ENCODE measurements at regions not wholly inside any gene's neighbourhood (a gene's known extent, or its start where the extent isn't known, plus 50 kb on each side); places are given as distances from the start of the nearest gene placed in this dataset.
A peak's percentile ranks its signal among the peaks of the same experiment; 100 is the strongest.

DNA sequence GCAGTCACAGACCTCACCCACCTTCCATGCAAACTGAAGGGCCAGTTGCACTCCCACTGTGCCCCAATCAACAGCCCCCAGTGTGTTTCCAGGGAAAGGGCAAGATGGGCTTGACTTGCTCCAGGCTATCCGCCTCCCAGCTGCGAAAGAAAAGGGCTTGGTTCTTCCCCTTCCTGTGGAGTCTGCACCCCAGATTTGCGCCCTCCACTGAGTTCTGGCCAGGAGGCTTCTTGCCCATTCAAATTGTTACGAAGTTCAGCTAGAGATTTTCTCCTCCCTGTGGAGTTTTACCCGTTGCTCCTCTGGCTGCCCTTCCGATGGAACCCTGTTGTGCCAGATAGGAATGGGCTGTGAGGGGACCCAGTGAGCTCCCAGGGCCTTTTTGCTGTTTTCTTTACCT is 1096.9 kb upstream of the ALCAM start:
- H3K4me3 Mint-ChIP-seq: no peak overlapping the region
- no peak overlapping the region for H3K27ac Mint-ChIP-seq
- no peaks in the 10 kb centered on the region for H3K4me1 Mint-ChIP-seq
- H3K27me3 Mint-ChIP-seq: peaks cover 9% of the 10 kb centered on the region
- H3K36me3 Mint-ChIP-seq: peaks cover 3% of the 10 kb centered on the region
- peaks cover 9 to 14% (median 9%) of the 10 kb centered on the region in 3 donors for H3K9me3 Mint-ChIP-seq

DNA sequence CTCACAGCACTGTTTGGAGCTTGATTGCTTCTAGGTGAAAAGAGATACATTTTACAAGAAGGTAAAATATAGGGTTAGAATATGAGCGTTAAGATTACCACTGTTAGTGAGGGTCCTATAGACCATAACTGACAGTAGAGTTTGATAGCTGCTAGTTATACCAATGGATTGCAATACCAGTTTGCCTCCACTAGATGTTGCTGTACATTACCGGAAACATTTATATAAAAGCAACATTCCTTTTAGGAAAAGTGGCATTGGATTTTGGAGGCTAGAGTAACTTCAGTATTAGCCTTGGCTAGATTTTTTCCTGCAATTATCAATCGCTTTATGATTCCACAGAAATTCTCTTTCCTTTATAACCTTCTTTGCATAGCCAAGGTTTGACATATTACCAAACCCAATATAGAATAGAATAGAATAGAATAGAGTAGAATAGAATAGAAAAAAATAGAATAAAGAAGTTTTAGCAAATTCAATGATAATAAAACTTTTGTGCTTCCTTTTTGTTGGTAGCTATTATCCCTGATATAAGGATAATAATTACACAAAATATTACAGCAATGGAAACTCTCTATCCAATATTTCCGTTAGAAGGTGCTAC is 1093.6 kb upstream of the ALCAM start:
- H3K4me3 Mint-ChIP-seq: no peak overlapping the region
- no peak overlapping the region for H3K27ac Mint-ChIP-seq
- H3K27me3 Mint-ChIP-seq: peaks cover 2% of the 10 kb centered on the region
- H3K4me1 Mint-ChIP-seq: no peaks in the 10 kb centered on the region
- peaks cover 3% of the 10 kb centered on the region for H3K36me3 Mint-ChIP-seq
- H3K9me3 Mint-ChIP-seq: peaks cover 3% of the 10 kb centered on the region in 3 donors

DNA sequence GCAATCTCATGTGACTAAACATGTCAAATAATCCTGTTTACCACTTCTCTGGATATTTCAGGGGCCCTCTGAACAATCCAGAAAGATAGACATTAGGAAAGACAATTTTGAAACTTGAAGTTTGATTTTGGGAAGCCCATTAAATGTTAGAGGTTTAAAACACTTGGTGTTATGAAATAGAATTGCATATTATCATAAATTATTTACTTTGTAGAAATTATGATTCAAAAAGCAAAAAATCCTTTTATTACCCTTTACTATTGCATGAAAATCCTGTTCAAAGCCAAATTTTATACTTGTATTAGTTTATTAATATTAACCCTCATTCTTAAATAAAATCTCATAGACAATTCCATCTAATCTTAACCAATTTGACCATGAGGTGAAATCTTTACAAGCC is 1091.5 kb upstream of the ALCAM start:
- H3K4me3 Mint-ChIP-seq: no peak overlapping the region
- H3K27ac Mint-ChIP-seq: no peak overlapping the region
- peaks cover 0 to 10% (median 2%) of the 10 kb centered on the region in 3 donors for H3K4me1 Mint-ChIP-seq
- H3K27me3 Mint-ChIP-seq: no peaks in the 10 kb centered on the region
- H3K9me3 Mint-ChIP-seq: peaks cover 5 to 8% (median 5%) of the 10 kb centered on the region in 3 donors
- peaks cover 3% of the 10 kb centered on the region for H3K36me3 Mint-ChIP-seq

DNA sequence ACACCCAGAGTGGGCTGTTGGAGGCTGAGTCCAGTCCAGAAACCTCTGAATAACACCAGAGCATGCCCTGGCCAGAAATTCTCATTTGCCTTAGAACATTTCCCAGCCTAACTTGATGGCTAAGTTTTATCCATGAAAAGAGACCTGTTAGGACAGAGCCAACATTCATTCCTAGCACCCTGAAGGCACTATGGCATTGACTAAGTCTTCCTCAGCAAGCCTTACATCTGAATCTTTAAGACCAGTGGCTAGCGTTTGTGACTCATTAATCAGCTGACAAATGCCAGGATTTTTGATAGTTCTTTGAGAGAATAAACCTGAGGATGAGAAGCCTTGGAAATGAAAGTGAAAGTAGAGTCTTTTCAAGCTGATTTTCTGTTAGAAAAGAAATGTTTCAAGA is 1087.1 kb upstream of the ALCAM start:
- no peak overlapping the region for H3K27ac Mint-ChIP-seq
- H3K27me3 Mint-ChIP-seq: no peaks in the 10 kb centered on the region
- H3K9me3 Mint-ChIP-seq: peaks cover 11 to 32% (median 20%) of the 10 kb centered on the region in 3 donors
- peak overlapping the region in 1 of 4 donors; percentile 74 for H3K4me3 Mint-ChIP-seq
- peaks cover 0 to 10% (median 2%) of the 10 kb centered on the region in 3 donors for H3K4me1 Mint-ChIP-seq
- H3K36me3 Mint-ChIP-seq: peaks cover 2% of the 10 kb centered on the region

DNA sequence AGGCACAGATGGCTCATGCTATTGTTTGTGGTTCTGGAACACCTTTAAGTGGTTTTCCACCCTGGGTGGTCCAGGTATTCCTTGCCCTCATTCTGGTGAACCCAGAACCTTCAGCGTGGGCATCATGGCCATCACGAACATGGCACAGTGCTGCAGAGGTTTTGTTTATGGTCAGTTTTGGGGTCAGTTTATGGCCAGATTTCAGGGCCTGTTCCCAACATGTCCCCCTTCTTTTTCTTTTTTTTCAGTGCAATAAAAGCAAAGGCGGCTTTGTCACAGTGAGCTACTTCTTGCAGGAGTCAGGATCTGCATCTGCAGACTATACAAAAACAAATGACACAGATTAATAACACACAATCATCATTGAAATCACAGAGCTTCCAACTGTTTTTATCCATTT is 1085.0 kb upstream of the ALCAM start:
- Mint-ChIP-seq H3K27me3 (no peaks in the 10 kb centered on the region), H3K4me3 (no peak overlapping the region), H3K4me1 (peaks cover 0 to 10% (median 2%) of the 10 kb centered on the region in 3 donors), H3K36me3 (peaks cover 2% of the 10 kb centered on the region), H3K9me3 (peaks cover 11 to 42% (median 20%) of the 10 kb centered on the region in 3 donors), H3K27ac (no peak overlapping the region)

DNA sequence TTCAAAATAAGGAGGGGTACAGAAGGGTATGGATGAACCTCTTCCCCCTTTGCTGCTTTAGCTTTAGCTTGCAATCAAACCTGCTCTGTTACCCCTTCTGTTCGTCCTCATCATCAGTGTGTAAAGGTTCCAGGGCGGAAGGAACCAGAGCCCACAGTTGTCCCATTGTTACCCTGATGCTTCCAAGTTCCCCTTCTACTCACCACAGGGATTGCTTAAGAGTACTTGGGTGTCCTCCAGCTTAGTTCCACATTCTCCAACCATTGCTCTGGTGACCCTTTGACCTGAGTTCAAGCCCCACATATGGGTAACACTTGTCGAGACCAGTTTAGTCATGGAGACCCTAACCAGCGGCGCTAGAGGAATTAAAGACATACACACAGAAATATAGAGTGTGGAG is 1080.1 kb upstream of the ALCAM start:
- no peak overlapping the region for H3K27ac Mint-ChIP-seq
- H3K4me3 Mint-ChIP-seq: no peak overlapping the region
- peaks cover 0 to 29% (median 9%) of the 10 kb centered on the region in 3 donors for H3K9me3 Mint-ChIP-seq
- no peaks in the 10 kb centered on the region for H3K27me3 Mint-ChIP-seq
- H3K36me3 Mint-ChIP-seq: peaks cover 4% of the 10 kb centered on the region
- peaks cover 4 to 9% (median 6%) of the 10 kb centered on the region in 3 donors for H3K4me1 Mint-ChIP-seq

DNA sequence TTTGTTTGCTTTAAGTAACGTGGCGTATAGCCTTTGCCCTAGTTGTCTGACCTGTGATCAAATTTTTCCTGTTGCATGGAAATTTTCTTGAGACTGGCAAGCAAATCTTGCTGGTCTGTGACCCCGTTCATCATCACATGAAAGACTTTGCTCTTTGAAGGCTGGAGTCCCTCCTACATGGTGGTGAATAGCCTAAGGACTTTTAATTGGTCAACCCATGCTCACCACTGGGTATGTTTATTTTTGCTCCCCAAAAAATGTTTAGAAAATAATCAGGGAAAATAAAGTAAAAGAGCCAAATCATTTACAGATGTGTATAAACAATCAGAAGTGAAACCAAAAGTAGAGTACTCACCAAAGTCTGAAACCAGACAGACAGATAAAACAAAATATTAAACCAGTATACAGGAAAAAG is 1075.3 kb upstream of the ALCAM start:
- peak overlapping the region in 2 of 3 donors; percentile 21 to 60 for H3K27ac Mint-ChIP-seq

DNA sequence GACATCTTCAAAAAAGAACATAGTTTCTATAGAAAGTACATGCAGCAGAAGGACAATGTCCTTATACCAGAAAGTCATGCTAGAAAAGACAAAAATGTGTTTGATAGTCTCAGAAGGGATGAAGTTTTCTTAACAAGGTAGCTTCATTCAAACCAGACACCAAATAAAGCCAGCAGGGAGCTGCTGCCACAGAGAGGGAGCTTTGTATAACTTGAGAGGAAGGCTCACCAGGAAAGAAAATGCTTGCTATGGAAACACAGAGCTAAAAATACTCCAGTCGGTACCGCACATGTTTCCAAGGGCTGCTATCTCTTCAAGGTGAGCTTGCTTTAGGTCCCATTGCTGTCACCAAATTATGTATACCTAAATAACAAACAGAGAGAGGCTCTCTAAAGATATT is 1074.8 kb upstream of the ALCAM start:
- Mint-ChIP-seq H3K27me3 (no peaks in the 10 kb centered on the region), H3K4me3 (peak overlapping the region; percentile 18 to 85 (median 70)), H3K9me3 (peaks cover 0 to 1% (median under 1%) of the 10 kb centered on the region in 3 donors), H3K27ac (peak overlapping the region in 1 of 3 donors; percentile 60), H3K4me1 (peaks cover 14 to 18% (median 16%) of the 10 kb centered on the region in 3 donors), H3K36me3 (peaks cover 3% of the 10 kb centered on the region)

More for the DNA sequence above, 1075.3 kb upstream of the ALCAM start:
- Mint-ChIP-seq H3K9me3 (peaks cover 0 to 4% (median 1%) of the 10 kb centered on the region in 3 donors), H3K4me1 (peaks cover 14 to 18% (median 16%) of the 10 kb centered on the region in 3 donors), H3K27me3 (no peaks in the 10 kb centered on the region), H3K36me3 (peaks cover 3% of the 10 kb centered on the region), H3K4me3 (peak overlapping the region; percentile 18 to 85 (median 70))

DNA sequence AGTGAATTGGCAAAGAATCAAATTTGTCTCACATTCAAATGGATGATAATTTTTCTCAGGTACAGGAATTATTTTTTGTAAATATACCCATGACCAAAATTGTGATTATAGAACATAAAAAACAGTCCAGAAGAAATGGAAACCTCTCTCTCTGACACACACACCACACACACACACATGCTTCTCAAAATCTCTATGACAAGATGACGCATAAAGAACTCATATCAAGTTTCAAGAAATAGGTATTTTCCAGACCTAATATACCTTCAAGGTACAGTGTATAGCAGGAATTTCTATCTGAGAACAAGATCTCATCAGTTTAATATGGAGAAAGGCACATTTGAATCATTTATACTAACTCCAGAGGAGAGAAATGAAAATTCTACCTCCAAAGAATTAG is 1069.1 kb upstream of the ALCAM start:
- Mint-ChIP-seq H3K4me3 (no peak overlapping the region), H3K36me3 (peaks cover 3% of the 10 kb centered on the region), H3K9me3 (peaks cover 0 to 2% (median 0%) of the 10 kb centered on the region in 3 donors), H3K4me1 (peaks cover 1 to 6% (median 5%) of the 10 kb centered on the region in 3 donors), H3K27ac (no peak overlapping the region), H3K27me3 (no peaks in the 10 kb centered on the region)

DNA sequence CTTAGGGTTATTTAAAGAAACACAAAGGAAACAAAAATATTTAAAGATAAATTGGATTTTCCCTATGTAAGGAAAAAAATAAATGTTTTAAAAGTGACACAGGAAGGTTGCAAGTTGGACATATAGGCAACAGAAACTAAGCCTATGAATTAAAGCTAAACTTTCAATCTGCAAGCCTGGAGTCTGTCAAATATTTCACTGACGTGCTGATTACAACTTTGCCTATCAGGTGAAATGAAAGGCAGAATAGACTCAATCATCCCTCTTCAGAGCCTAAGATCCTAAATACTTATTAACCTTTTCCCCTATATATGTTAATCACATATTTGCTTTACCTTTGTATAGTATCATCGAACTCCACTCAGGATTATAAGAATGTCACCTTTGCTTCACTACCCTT is 1068.0 kb upstream of the ALCAM start:
- H3K27me3 Mint-ChIP-seq: no peaks in the 10 kb centered on the region
- peaks cover 0 to 2% (median 0%) of the 10 kb centered on the region in 3 donors for H3K9me3 Mint-ChIP-seq
- no peak overlapping the region for H3K4me3 Mint-ChIP-seq
- H3K4me1 Mint-ChIP-seq: peaks cover 1 to 5% (median 3%) of the 10 kb centered on the region in 3 donors
- no peak overlapping the region for H3K27ac Mint-ChIP-seq
- H3K36me3 Mint-ChIP-seq: peaks cover 3% of the 10 kb centered on the region

DNA sequence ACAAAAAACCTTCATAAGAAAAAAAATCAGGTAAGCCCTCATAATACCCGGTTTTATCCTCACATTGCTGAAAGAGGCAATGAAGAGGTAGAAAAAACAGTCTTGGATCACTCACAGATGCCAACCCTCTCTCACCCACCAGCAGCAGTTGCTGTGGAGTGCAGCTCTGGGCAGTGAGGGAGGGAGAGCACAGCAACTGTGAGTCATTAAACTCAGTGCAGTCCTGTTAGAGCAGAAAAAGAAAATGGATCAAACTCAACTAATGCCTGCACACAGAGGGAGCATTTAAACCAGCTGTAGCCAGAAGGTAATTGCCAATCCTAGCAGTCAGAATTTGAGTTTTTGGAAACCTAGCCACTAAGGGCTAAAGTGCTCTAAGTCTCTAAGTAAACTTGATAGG is 1050.6 kb upstream of the ALCAM start:
- H3K9me3 Mint-ChIP-seq: peaks cover 0 to 20% (median 4%) of the 10 kb centered on the region in 3 donors
- H3K27ac Mint-ChIP-seq: no peak overlapping the region
- no peaks in the 10 kb centered on the region for H3K27me3 Mint-ChIP-seq
- H3K4me3 Mint-ChIP-seq: no peak overlapping the region
- no peaks in the 10 kb centered on the region for H3K4me1 Mint-ChIP-seq
- peaks cover 14% of the 10 kb centered on the region for H3K36me3 Mint-ChIP-seq

DNA sequence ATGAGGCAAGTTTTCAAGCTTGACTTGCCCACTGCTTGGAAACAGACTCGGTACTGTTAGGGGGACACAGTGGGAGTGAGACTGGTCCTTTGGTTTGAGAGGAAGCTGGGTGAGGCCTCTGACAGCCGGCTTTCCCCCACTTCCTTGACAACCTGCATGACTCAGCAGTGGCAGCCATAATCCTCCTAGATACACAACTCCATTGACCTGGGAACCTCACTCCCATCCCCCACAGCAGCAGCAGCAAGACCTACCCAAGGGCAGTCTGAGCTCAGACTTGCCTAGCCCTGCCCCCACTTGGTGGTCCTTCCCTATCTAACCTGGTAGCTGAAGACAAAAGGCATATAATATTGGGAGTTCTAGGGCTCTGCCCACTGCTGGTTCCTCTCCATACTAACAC is 1043.5 kb upstream of the ALCAM start:
- peaks cover 21% of the 10 kb centered on the region for H3K36me3 Mint-ChIP-seq
- peak overlapping the region in 1 of 3 donors; percentile 33 for H3K27ac Mint-ChIP-seq
- H3K4me1 Mint-ChIP-seq: no peaks in the 10 kb centered on the region
- peaks cover 3 to 32% (median 9%) of the 10 kb centered on the region in 3 donors for H3K9me3 Mint-ChIP-seq
- no peaks in the 10 kb centered on the region for H3K27me3 Mint-ChIP-seq
- H3K4me3 Mint-ChIP-seq: peak overlapping the region in 1 of 4 donors; percentile 69

DNA sequence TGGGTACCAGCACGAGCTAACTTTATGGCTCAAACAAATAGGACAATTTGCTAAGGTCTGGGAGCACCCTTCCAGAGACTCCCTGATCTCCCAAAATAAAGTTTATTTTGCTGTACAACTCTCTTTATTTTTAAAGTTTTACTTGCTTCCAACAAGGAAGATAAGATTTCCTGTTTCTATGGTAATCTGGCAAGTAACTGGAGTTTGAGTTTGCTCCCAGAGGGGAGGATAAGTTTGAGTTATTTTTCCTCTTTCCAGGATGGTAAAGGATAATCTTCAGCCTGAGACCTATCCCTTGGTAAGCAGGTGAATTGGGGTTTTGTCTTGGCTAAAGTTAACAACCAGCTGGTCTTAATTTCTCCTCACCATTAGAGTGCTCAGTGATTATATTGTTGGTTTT is 1019.4 kb upstream of the ALCAM start:
- H3K27me3 Mint-ChIP-seq: no peaks in the 10 kb centered on the region
- H3K27ac Mint-ChIP-seq: peak overlapping the region in 1 of 3 donors; percentile 10
- peaks cover 0 to 2% (median 0%) of the 10 kb centered on the region in 3 donors for H3K9me3 Mint-ChIP-seq
- no peaks in the 10 kb centered on the region for H3K36me3 Mint-ChIP-seq
- H3K4me1 Mint-ChIP-seq: no peaks in the 10 kb centered on the region
- H3K4me3 Mint-ChIP-seq: no peak overlapping the region

DNA sequence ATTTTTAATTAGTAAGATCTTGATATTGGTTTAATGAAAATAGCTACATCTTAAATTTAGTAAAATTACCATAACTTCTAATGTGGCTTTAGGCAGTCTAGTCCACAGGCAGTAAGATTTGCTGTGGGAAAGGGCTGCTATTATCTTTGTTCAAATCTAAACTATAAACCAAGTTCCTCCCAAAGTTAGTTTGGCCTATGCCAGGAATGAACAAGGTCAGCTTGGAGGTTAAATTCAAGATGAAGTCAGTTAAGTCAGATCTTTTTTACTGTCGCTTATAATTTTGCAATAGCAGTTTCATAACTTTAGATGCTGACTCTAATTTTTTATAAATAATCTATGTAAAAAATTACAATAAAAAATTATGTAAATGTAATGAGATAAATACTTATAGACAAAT is 1016.9 kb upstream of the ALCAM start:
- H3K27ac Mint-ChIP-seq: no peak overlapping the region
- H3K9me3 Mint-ChIP-seq: peaks cover 0 to 5% (median 2%) of the 10 kb centered on the region in 3 donors
- no peaks in the 10 kb centered on the region for H3K36me3 Mint-ChIP-seq
- no peaks in the 10 kb centered on the region for H3K4me1 Mint-ChIP-seq
- no peak overlapping the region for H3K4me3 Mint-ChIP-seq
- no peaks in the 10 kb centered on the region for H3K27me3 Mint-ChIP-seq

DNA sequence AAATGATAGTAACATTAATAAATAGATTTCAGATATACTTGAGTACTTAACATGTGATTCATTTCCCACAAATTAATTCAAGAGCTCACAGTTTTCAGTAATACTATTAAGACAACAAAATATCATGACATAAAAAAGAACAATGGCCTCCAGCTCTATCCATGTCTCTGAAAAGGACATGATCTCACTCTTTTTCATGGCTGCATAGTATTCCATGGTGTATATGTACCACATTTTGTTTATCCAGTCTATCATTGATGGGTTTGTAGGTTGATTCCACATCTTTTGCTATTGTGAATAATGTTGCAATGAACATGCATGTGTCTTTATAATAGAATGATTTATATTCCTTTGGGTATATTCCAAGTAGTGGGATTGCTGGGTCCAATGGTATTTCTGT is 1012.8 kb upstream of the ALCAM start:
- Mint-ChIP-seq H3K9me3 (peaks cover 0 to 5% (median 2%) of the 10 kb centered on the region in 3 donors), H3K27ac (no peak overlapping the region), H3K36me3 (no peaks in the 10 kb centered on the region), H3K4me1 (no peaks in the 10 kb centered on the region), H3K4me3 (no peak overlapping the region), H3K27me3 (no peaks in the 10 kb centered on the region)

DNA sequence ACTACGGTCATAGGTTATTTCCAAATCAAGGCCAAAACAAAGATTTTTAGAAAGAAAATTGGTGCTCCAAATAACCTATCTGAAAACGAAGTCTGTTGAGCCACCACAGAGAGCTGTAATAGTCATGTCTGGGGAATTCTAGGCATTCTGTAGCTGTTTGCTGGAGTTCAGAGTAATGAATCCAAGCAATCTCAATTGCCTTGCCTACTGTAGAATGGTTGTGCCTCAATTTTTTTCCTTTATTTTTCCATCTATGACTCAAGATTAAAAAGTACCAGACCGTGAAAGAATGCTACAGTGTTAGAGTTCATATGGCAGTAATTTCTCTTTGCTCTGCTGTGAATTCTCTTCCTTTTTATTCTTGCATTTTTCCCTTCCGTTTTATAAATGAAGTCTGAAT is 1007.2 kb upstream of the ALCAM start:
- Mint-ChIP-seq H3K27ac (no peak overlapping the region), H3K9me3 (peaks cover 0 to 2% (median 1%) of the 10 kb centered on the region in 3 donors), H3K4me3 (no peak overlapping the region), H3K27me3 (no peaks in the 10 kb centered on the region), H3K4me1 (peaks cover 0 to 5% (median 2%) of the 10 kb centered on the region in 3 donors), H3K36me3 (peaks cover 4% of the 10 kb centered on the region)

Measured in IgD-negative memory B cell (primary cell).